GM18507 (cell line): ENCODE measurements at regions not wholly inside any gene's neighbourhood (a gene's known extent, or its start where the extent isn't known, plus 50 kb on each side); places are given as distances from the start of the nearest gene placed in this dataset.
"Not testable (repeated sequence)": the region's sequence is repeated elsewhere in the genome, so short reads cannot be mapped to it uniquely, and the experiment has no call there.

Experiments used
- DNase-seq: peaks from one replicate; pipeline ENCODE4 v3.0.0; 2011; ENCODE audit warnings: low read depth; ENCODE audit not compliant: insufficient read length; ENCODE audit errors: extremely low spot score
- FAIRE-seq: peaks from 2 replicates; lab custom pipeline; 2011; peaks lifted over from hg19 to GRCh38; lab: Jason Lieb, UNC

DNA sequence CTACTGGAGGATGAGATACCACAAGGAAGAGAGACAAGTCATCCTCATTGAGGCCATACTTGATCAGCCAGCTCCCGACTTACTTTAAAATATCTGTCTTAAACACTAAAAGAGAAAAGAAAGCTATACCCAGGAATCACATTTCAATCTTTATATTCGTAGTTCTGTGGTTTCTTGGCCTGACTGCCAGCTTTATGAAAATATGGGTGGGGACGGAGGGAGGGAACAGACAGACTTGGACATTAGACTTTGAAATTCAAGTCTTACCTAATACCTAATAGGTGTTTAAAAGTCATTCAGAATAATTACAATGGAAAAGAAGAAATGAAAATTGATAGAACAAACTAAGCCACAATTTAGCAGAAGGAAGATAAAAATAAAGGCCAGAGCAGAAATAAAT, 604.8 kb upstream of the RORB start:
- FAIRE-seq (no peak), DNase-seq (no peak)

DNA sequence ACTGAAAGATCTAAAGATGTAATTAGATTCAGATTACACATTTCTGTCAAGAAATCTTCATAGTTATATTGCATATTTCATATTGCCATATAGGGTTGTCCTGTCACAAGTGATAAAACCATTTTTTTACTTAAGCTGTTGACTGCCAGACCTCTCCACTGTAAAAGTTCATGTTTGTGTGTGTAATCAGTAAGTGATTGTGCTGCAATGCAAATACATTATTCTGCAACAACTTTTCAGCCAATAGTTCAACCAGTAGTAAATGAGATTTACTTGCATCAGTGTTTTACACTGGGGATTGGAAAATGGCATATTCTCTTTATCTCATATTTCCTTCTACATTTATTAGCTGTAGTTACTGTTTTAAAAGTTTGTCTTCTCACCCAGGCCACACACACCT, 603.9 kb upstream of the RORB start:
- no peak for FAIRE-seq
- no peak for DNase-seq

DNA sequence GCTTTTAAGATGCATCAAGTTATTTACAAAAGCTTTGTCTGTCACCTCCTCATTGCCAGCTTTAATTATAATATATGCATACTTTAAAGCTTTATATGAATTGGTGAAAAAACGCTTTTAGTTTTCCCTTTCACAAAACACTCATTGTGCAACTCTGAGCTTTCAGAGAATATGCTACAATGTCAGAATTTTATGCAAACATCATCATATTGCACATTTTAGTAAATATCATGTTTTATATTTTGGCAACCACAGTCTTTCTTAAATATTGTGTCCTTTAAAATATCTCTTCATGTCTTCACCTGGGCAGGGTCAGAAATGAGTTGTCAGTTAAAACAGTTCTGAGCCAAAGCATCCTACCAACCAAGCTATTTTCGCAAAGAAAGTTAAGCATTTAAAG, 601.1 kb upstream of the RORB start:
- no peak for DNase-seq
- no peak for FAIRE-seq

DNA sequence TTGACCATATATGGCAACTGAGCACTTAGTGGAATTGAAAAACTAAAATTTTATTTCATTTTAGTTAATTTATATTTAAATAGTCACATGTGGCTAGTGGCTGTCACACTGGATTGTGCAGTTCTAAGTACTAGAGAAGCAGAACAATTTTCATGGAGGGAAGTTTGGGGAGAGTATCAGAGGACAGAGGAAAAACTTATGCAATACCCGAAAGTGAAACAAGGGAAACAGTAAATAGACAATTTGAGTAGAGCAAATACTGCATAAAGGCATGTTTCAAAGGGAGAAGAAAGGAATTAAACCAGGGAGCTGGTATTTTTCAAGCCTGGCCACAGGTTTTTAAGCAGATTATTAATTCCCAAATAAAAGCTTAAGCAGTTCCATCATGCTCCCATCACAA, 590.5 kb upstream of the RORB start:
- DNase-seq (no peak), FAIRE-seq (no peak)

DNA sequence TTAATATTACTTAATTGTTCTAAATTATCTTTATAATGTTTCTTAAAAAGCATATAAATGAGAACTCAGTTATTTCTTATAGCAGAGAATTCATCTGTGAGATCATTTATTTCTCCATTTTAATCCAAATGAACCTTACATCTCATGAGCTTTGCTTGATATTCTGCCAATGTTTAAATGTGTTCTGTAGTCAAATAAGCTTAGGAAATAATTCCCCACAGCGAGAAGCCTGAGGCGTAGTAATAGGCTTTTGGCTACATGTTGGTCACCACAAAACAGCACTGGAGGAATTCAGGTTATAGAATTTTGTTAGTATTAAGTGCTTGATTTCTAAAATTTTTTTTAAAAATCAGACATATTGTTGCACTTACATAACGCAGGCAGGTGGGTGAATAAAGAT, 585.3 kb upstream of the RORB start:
- no peak for FAIRE-seq
- no peak for DNase-seq

DNA sequence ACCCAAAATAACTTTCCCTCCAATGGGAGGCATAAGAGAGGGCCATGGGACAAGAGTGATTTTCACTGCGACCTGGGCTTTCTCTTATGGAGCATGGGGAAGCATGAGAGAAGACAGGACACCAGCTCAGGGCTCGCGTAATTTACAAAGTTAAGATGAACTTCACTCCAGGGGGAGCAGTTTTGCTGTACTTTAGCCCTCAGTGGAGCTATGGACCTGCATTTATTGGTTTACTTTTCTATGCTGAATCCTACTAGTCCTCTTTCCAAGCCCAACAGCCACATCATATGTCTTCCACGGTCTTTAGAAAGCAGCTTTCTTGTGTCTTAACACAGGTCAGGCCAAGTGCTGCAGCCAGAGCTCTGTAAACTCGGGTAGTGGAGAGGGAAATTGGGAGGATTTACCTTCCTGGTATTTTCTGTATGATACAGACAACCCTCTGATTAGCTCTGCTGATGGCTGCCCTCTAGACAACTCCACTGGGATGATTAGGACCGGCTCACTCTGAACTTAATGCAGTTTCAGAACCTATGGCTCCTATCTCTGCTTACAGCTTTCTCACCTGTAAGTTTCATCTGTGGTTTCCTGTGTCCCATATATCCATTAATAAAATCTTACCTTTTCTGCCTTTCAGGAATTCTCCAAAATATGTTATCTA, 581.0 kb upstream of the RORB start:
- no peak for DNase-seq
- FAIRE-seq = no peak

DNA sequence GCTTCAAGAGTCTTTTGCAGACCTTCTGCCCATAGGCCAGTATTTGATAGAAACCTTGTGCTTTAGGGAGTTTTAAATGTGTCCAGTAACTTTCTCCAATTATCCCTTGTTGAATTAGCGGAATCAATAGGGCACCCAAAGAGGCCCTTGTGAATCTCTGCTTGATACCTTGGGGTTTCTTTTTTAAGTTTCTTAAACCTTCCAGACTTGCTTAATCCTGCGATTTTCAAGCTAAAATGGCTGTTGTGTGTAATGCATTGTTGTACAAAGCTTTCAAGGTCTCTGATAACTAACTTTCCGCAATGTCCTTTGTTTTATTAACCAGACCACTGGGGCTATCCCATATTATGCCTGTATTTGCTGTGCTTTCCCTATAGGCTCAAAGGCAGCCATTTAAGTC, 577.4 kb upstream of the RORB start:
- DNase-seq = no peak
- FAIRE-seq = no peak

DNA sequence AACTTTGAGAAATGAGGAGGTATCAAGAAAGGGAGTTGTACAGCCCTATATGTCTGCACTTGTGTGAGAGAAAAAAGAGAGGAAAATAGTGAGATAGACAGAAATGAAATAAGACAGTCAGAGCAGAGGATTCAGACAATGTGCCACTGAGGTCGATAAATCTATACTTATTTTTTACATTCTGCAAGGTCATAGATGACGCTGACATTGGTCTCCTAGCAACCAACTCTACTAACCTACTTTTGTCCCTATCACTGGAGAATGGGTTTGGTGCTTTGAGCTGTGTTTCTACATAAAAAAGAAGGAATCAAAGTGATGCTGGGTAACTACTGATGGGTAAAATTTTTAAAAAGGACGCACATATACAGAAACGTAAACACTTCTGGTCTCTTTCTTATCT, 573.3 kb upstream of the RORB start:
- DNase-seq (no peak), FAIRE-seq (no peak)

DNA sequence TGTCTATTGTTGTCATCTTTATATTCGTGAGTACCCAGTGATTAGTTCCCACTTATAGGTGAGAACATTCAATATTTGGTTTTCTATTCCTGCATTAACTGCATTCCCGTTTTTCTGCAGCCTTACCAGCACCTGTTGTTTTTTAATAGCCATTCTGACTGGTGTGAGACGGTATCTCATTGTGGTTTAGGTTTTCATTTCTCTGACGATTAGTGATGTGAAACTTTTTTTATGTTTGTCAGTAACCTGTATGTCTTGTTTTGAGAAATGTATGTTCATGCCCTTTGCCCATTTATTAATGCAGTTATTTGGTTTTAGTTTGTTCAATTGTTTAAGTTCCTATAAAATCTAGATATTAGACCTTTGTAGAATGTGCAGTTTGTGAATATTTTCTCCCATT, 546.0 kb upstream of the RORB start:
- no peak for DNase-seq
- no peak for FAIRE-seq

DNA sequence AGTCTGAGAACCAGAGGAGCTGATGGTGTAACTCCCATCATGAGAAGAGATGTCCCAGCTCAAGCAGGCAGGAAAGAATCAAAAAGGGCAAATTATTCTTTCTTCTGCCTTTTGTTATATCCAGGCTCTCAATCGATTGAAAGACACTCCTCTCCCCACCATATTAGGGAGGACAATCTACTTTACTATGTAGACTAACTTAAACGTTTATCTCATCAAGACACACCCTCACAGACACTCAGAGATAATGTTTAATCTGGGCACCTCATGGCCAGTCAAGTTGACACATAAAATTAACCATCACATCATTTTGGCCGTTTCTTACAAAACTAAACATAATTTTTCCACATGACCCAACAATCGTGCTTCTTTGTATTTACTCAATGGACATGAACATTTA, 534.3 kb upstream of the RORB start:
- FAIRE-seq (no peak), DNase-seq (no peak)

DNA sequence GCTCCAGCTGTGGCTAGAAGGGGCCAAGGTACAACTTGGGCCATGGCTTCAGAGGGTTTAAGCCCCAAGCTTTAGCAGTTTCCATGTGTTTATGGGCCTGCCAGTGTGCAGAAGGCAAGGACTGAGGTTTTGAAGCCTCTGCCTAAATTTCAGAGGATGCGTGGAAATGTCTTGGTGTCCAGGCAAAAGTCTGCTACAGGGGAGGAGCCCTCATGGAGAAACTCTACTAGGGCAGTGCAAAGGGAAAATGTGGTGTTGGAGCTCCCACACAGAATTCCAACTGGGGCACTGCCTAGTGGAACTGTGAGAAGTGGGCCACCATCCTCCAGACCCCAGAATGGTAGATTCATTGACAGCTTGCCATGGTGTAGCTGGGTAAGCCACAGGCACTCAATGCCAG, 527.2 kb upstream of the RORB start:
- no peak for DNase-seq
- FAIRE-seq = no peak

DNA sequence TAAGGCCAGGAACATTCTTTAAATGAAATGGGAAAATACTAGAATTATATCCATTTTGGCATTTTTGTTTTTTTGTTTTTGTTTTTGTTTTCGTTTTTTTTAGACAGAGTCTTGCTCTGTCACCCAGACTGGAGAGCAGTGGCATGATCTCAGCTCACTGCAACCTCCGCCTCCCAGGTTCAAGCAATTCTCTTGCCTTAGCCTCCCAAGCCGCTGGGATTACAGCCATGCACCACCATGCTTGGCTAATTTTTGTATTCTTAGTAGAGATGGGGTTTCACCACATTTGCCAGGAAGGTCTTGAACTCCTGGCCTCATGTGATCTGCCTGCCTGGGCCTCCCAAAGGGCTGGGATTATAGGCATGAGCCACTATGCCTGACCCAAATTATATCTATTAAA, 520.7 kb upstream of the RORB start:
- FAIRE-seq, DNase-seq: not testable (repeated sequence)

DNA sequence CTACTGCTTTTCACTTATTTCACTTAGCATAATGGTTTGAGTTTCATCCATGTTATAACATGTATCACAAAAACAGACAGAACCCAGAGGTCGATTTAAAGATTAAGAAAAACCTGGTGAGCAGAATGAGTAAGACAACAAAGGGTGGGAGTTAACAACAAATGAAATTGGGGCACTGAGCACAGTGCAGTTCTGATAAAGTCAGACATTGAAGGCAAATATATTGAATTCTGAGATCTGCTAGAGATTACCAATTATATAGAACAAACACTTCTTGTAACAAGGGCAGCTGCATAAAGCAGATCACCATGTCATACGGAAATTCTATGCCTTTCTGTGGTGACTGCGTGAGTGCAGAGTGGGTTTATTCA, 517.3 kb upstream of the RORB start:
- FAIRE-seq (no peak), DNase-seq (no peak)

DNA sequence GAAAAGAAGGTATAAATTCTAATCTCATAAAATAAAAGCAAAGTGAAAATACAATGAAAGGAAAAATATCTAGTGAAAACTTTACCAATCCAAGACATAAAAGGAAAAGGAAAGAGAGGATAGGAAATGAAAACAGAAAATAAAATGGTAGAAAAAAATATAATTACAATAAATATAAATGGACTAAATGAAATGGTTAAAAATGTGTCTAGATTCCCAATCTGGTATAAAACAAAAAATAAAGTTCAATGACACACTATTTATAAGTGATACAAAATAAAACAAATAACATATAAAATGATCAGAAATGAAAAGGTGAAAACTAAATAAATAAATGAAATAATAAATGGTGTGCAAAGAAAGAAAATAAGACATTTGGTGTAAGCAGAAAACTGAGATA, 516.4 kb upstream of the RORB start:
- DNase-seq = no peak
- FAIRE-seq = no peak

DNA sequence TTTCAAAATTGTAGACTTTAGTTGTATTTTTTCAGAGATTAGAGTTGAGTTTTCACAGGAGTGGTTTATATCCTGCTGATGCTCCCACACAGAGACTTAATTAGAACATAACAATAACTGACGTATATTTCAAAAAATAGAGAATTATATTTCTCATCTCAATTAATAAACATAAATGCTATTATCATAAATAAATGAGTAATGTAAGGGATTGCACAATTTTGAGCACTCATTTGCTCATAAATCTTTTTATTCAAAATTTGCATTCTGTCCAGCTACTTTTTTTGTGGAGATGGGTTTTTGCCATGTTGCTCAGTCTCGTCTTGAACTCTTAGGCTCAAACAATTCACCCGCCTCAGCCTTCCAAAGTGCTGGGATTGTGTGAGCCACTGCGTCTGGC, 515.7 kb upstream of the RORB start:
- no peak for DNase-seq
- FAIRE-seq = no peak

DNA sequence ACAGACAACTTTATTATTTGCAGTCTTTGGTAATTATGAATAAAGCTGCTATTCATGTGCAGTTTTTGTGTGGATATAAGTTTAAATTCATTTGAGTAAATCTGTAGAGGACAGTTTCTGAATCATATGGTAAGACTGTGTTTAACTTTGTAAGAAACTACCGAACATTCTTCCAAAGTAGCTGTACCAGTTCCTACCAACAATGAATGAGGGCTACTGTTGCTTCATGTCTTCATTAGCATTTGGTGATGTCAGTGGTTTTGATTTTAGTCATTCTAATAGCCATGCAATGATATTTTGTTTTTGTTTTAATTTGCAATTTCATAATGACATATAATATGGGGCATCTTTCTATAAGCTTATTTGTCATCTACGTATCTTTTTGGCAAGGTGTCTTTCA, 501.3 kb upstream of the RORB start:
- FAIRE-seq = no peak

DNA sequence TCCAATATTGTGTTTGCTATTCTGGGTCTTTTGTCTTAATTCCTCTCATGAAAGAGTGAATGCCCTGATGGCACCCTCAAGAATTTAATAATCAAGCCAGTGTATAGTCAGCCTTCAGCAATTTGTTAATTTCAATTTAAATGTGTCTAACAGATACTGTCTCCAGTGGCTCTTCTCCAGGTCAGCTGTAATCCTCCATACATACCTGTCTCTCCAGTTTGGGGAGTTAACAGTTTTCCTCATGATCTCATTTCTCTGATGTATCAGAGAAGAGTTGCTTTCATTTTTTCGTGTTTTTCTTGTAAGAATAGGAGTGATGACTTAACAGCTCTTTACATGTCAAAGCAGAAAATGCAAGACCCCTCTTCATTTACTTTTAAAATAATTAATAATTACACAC, 500.3 kb upstream of the RORB start:
- no peak for FAIRE-seq
- DNase-seq = no peak

More for the DNA sequence above, 501.3 kb upstream of the RORB start:
- DNase-seq = no peak

DNA sequence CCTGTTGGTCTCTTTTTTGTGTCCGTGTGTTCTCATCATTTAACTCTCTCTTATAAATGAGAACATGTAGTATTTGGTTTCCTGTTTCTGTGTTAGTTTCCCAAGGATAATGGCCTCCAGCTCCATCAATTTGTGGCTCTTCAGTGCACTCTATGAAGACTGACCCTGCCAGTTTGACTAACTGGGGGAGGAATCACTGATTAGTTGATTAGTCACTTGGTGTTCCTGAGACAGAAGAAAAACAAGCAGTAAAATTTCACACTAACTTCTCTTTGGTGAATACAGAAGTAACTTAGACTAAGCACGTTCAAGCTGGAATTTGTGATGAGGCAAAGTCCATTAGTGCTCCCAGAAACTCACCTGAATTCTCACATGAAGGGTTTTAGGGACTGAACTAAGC, 495.8 kb upstream of the RORB start:
- FAIRE-seq (no peak), DNase-seq (no peak)

DNA sequence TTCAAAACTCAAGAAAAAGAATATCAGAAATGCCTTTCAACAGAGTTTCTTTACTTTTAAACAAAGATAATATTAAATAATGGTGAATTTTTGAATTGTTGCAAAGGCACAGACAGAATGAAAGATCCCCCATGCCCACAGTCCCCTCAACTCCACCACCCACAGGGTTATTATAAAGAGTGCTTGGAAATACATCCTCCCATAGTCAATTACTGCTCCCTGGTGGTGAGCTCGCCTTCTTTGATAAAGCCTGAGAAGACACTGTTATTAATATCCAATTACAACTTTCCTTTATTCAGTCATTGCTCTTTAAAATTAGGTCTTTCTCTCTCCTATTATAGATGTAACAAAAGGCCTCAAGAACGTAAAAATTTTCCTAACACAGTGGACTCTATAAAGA, 490.2 kb upstream of the RORB start:
- FAIRE-seq = no peak
- DNase-seq = no peak

DNA sequence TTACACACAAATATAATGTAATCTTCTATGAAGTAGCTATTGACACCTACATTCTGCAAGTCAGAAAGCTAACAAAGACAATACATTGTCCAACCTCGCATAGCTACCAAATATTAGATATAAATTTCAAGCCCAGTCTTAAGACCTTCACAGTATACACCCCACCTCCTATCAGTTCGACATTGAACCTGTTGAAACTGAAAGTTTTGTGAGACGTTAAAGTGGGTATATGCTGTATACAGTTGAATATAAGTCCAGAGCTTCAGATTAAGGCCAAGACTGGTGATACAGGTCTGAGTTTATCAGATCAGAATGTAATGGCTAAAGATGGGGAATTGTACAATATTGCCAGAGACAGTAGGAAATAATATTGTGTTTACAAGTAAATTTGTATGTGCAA, 489.3 kb upstream of the RORB start:
- FAIRE-seq = no peak
- no peak for DNase-seq

DNA sequence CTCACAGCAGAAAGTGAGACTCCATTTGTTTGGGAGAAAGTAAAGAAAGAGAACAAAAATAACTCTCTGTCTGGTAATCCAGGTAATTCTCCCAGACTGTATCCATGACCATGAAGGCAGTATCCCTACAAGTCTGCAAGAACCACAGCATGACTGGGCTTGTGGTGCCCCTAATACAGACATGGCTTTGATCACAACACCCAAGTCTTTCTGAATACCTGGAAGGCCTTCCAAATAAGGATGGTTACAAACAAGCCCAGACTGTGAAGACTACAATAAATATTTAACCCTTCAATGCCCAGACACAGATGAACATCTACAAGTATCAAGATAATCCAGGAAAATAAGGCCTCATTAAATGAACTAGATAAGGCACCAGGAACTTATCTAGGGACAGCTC, 481.1 kb upstream of the RORB start:
- no peak for DNase-seq
- no peak for FAIRE-seq

DNA sequence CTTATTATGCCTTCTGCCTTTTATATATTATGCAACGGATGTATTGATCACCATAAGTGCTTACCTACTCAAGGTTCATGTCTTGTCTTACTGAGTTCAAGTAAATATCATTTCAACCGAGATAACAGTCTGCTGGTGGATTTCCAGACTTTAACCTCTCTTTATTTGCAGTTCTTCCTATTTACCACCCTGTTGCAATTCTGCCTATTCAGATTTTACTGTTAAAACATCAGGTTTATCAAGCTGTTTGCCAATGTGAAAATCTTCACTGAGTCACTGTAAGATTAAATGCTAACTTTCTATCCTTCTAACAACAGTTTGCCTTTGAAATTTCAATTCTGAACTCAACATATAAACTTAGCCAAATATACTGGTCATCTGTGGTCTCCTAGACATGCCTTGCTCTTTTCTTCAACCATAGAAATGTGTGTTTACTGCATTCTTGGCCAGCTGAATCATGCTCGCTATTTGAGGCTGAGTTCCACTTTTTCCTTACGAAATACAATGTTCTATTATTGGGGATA, 471.7 kb upstream of the RORB start:
- no peak for FAIRE-seq

More for the DNA sequence above, 471.7 kb upstream of the RORB start:
- no peak for DNase-seq
